HEK293T (cell line): ENCODE measurements at regions not wholly inside any gene's neighbourhood (a gene's known extent, or its start where the extent isn't known, plus 50 kb on each side); places are given as distances from the start of the nearest gene placed in this dataset.

Source experiments
- FOXM1 ChIP-seq: fragments of 450-650 bp; IDR thresholded peaks from 2 replicates; pipeline ENCODE4 v1.6.1; 2017; ENCODE audit warnings: mild to moderate bottlenecking, borderline replicate concordance
- SP1 ChIP-seq: fragments of 450-650 bp; IDR thresholded peaks from 2 replicates; pipeline ENCODE4 v1.6.1; 2017

- TF ChIP-seq SP1, result no peak
- TF ChIP-seq FOXM1, result no peak
Observed at GRCh38 chr3:34034840-34035239, 236.4 kb downstream of the PDCD6IP start.
